ENCODE measurements at regions not wholly inside any gene's neighbourhood (a gene's known extent, or its start where the extent isn't known, plus 50 kb on each side); places are given as distances from the start of the nearest gene placed in this dataset.

GRCh38 chr18:78178812-78179211, 800.8 kb upstream of the SALL3 start:
- Mint-ChIP-seq H3K36me3 (ENCODE audit: insufficient read depth in 2 of 2) (peaks cover 2 to 3% of the 10 kb centered on the region in 2 donors), H3K9me3 (peaks cover 2 to 5% of the 10 kb centered on the region in 2 donors), H3K4me1 (ENCODE audit: low read depth) (no peaks in the 10 kb centered on the region), H3K4me3 (no peak overlapping the region), H3K27me3 (ENCODE audit: low read depth) (no peaks in the 10 kb centered on the region), H3K27ac (no peak overlapping the region)
- no peak for DNase-seq
- no peak for ATAC-seq (replicated peaks in 1 of 2)

DNA sequence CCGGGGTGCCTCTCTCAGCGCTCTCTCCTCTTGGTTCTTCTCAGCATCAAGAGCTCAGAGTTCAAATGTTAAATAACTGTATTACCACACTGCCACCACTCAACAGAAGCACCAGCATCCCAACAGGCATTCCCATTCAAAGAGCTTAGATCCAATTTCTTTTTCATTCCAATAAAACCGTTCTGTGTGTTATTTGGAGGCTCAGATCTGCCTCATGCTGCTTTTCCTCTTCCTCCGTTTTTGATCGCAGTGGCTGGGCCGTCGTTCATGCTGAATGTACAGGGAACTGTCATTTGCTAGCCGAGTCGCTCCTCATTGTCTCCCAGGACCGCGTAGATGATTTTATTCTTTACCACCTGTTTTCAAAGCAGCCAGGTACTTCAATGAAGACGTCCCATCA, 798.9 kb upstream of the SALL3 start:
- DNase-seq (no peak), ATAC-seq (replicated peaks in 1 of 2) (no peak)
- peaks cover 4 to 5% of the 10 kb centered on the region in 2 donors for H3K9me3 Mint-ChIP-seq
- H3K4me1 Mint-ChIP-seq (ENCODE audit: low read depth) = no peaks in the 10 kb centered on the region
- H3K36me3 Mint-ChIP-seq (ENCODE audit: insufficient read depth in 2 of 2) = peaks cover 2 to 3% of the 10 kb centered on the region in 2 donors
- H3K27ac Mint-ChIP-seq = no peak overlapping the region
- no peaks in the 10 kb centered on the region for H3K27me3 Mint-ChIP-seq (ENCODE audit: low read depth)
- H3K4me3 Mint-ChIP-seq = no peak overlapping the region

DNA sequence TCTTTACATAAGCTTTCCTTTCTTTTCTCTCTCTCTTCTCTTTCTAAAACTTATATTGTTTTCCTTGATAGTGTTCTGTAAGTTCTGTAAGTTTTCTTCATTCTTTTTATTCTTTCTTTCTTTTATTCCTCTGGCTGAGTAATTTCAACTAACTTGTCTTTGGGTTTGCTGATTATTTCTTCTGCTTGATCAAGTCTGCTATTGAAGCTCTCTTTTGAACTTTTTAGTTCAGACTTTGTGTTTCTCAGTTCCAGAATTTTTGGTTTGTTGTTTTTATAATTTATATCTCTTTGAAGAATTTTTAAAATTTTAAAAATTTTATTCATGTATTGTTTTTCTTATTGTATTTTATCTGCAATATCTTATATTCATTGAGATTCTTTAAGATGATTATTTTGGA, 795.8 kb upstream of the SALL3 start:
- peaks cover 3 to 4% of the 10 kb centered on the region in 2 donors for H3K9me3 Mint-ChIP-seq
- peaks cover 2 to 3% of the 10 kb centered on the region in 2 donors for H3K36me3 Mint-ChIP-seq (ENCODE audit: insufficient read depth in 2 of 2)
- ATAC-seq (replicated peaks in 1 of 2) (no peak), DNase-seq (no peak)
- H3K4me1 Mint-ChIP-seq (ENCODE audit: low read depth) = no peaks in the 10 kb centered on the region
- no peak overlapping the region for H3K4me3 Mint-ChIP-seq
- no peaks in the 10 kb centered on the region for H3K27me3 Mint-ChIP-seq (ENCODE audit: low read depth)
- H3K27ac Mint-ChIP-seq = no peak overlapping the region

DNA sequence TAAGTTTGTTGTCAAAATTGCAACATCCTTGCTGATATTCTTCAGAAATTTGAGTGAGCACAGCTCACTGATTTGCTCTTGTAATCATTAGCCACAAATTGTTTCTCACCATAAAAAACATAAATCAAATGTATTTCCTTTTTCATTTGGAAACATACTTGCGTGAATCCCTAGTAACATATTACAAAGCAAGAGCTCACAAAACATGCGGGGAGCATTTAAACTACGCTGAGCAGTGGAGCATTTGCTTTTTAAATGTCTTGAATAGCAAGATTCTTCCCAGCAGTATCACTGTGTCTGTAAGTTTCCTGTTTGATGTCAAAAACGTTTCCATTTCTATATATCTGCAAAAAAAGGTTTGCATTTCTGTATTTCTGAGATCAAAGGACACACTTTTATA, 788.3 kb upstream of the SALL3 start:
- H3K27ac Mint-ChIP-seq = no peak overlapping the region
- no peaks in the 10 kb centered on the region for H3K4me1 Mint-ChIP-seq (ENCODE audit: low read depth)
- no peaks in the 10 kb centered on the region for H3K36me3 Mint-ChIP-seq (ENCODE audit: insufficient read depth in 2 of 2)
- no peak for DNase-seq
- H3K4me3 Mint-ChIP-seq = no peak overlapping the region
- no peaks in the 10 kb centered on the region for H3K27me3 Mint-ChIP-seq (ENCODE audit: low read depth)
- ATAC-seq (replicated peaks in 1 of 2) = no peak
- peaks cover 0 to 2% of the 10 kb centered on the region in 2 donors for H3K9me3 Mint-ChIP-seq

DNA sequence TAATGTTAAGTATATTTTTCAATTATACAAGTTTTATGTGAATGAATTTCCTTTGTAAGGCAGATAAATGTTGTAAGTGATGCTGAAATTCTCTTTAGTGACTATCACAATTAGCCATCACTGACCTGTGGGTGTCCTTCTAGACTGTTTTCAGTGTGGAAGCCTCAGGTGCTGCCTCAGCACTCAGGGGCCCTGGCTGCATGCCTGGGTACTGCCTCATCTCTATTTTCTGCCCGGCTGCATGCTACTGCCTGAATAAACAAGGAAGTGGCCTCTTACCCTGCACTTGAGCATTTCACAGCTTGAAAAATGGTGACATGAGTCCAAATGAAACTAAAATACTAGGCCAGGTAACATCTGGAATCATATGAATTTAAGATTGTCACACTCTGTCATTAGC, 787.6 kb upstream of the SALL3 start:
- ATAC-seq (replicated peaks in 1 of 2) = no peak
- no peaks in the 10 kb centered on the region for H3K4me1 Mint-ChIP-seq (ENCODE audit: low read depth)
- no peaks in the 10 kb centered on the region for H3K36me3 Mint-ChIP-seq (ENCODE audit: insufficient read depth in 2 of 2)
- H3K4me3 Mint-ChIP-seq = no peak overlapping the region
- H3K9me3 Mint-ChIP-seq = peaks cover 0 to 2% of the 10 kb centered on the region in 2 donors
- no peak overlapping the region for H3K27ac Mint-ChIP-seq
- no peaks in the 10 kb centered on the region for H3K27me3 Mint-ChIP-seq (ENCODE audit: low read depth)
- no peak for DNase-seq

DNA sequence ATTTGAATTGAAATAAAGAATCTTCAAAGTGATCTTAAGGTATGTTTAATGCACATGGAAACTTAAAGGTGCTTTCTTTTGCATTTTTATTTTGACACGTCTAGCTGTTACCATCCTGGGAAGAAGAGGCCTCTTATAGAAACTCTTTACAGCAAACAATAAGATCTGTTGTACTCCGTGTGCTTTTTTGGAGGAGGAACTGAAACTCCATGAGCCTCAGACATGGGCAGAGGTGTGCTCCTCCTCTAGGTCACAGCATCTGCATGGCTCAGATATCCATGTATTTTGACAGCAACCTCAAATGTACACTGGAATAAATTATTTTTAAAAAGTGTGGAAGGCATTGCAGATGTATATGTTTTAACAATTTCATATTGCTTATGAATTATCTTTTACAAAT, 783.3 kb upstream of the SALL3 start:
- Mint-ChIP-seq H3K27me3 (ENCODE audit: low read depth) (no peaks in the 10 kb centered on the region), H3K4me1 (ENCODE audit: low read depth) (no peaks in the 10 kb centered on the region), H3K27ac (no peak overlapping the region), H3K36me3 (ENCODE audit: insufficient read depth in 2 of 2) (no peaks in the 10 kb centered on the region), H3K4me3 (no peak overlapping the region), H3K9me3 (peaks cover 2 to 7% of the 10 kb centered on the region in 2 donors)
- no peak for ATAC-seq (replicated peaks in 1 of 2)
- no peak for DNase-seq

- DNase-seq (no peak), ATAC-seq (replicated peaks in 1 of 2) (no peak)
- Mint-ChIP-seq H3K36me3 (ENCODE audit: insufficient read depth in 2 of 2) (peaks cover 1 to 5% of the 10 kb centered on the region in 2 donors), H3K27ac (no peak overlapping the region), H3K4me1 (ENCODE audit: low read depth) (no peaks in the 10 kb centered on the region), H3K4me3 (no peak overlapping the region), H3K27me3 (ENCODE audit: low read depth) (no peaks in the 10 kb centered on the region), H3K9me3 (peaks cover 5 to 6% of the 10 kb centered on the region in 2 donors)
Observed at GRCh38 chr18:78199002-78199401, 780.6 kb upstream of the SALL3 start.

GRCh38 chr18:78199611-78200010, 780.0 kb upstream of the SALL3 start:
- DNase-seq (no peak), ATAC-seq (replicated peaks in 1 of 2) (no peak)
- Mint-ChIP-seq H3K27me3 (ENCODE audit: low read depth) (no peaks in the 10 kb centered on the region), H3K4me3 (no peak overlapping the region), H3K36me3 (ENCODE audit: insufficient read depth in 2 of 2) (peaks cover 1 to 5% of the 10 kb centered on the region in 2 donors), H3K27ac (no peak overlapping the region), H3K4me1 (ENCODE audit: low read depth) (no peaks in the 10 kb centered on the region), H3K9me3 (peaks cover 5 to 7% of the 10 kb centered on the region in 2 donors)

DNA sequence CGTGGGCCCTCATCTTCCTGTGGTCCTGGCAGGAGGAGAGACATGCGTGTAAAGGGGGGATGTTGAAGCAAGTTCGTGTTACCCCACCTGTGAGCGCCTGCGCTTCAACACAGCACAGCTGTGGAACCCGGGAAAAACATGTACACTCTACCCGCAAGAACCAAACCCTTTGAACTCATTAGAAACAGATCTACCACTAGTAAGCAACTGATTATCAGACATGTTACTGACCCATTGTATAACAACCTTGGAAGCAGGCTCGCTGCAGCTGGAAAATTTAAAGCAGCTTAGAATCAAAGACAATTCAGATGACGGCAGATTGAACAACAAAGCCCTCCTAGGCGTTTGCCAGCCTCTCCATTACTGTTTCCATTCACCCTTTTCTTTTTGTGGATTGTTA, 771.7 kb upstream of the SALL3 start:
- DNase-seq (no peak), ATAC-seq (replicated peaks in 1 of 2) (no peak)
- Mint-ChIP-seq H3K4me1 (ENCODE audit: low read depth) (no peaks in the 10 kb centered on the region), H3K36me3 (ENCODE audit: insufficient read depth in 2 of 2) (peaks cover 0 to 2% of the 10 kb centered on the region in 2 donors), H3K27ac (no peak overlapping the region), H3K9me3 (peaks cover 2 to 4% of the 10 kb centered on the region in 2 donors), H3K27me3 (ENCODE audit: low read depth) (no peaks in the 10 kb centered on the region), H3K4me3 (no peak overlapping the region)

DNA sequence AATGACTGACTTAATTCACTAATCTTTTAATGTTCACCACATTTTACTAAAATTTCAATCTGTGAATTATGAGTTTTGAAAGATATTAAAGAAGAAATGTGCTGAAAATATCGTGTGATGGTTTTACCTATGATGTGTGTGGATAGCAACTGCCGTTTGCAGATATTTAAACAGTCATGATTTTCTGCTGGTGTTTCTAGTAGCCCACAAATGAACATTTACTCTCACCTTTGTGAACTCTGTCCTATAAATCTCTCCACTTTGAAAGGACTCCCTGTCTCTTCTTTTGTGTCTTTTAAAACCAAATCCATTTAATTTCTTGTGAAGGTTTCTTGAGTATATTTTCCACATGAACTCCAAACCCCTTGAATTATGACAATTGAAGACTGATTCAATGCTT, 771.2 kb upstream of the SALL3 start:
- H3K4me1 Mint-ChIP-seq (ENCODE audit: low read depth) = no peaks in the 10 kb centered on the region
- no peak overlapping the region for H3K4me3 Mint-ChIP-seq
- no peaks in the 10 kb centered on the region for H3K27me3 Mint-ChIP-seq (ENCODE audit: low read depth)

GRCh38 chr18:78213361-78213994, 766.1 kb upstream of the SALL3 start:
- Mint-ChIP-seq H3K27me3 (ENCODE audit: low read depth) (no peaks in the 10 kb centered on the region), H3K4me3 (no peak overlapping the region), H3K9me3 (peaks cover 0 to 1% of the 10 kb centered on the region in 2 donors), H3K36me3 (ENCODE audit: insufficient read depth in 2 of 2) (no peaks in the 10 kb centered on the region), H3K4me1 (ENCODE audit: low read depth) (no peaks in the 10 kb centered on the region), H3K27ac (no peak overlapping the region)
- ATAC-seq (replicated peaks in 1 of 2) = no peak
- DNase-seq = no peak

More for the DNA sequence above, 771.2 kb upstream of the SALL3 start:
- DNase-seq (no peak), ATAC-seq (replicated peaks in 1 of 2) (no peak)
- Mint-ChIP-seq H3K36me3 (ENCODE audit: insufficient read depth in 2 of 2) (peaks cover 0 to 2% of the 10 kb centered on the region in 2 donors), H3K9me3 (peaks cover 2 to 4% of the 10 kb centered on the region in 2 donors), H3K27ac (no peak overlapping the region)

DNA sequence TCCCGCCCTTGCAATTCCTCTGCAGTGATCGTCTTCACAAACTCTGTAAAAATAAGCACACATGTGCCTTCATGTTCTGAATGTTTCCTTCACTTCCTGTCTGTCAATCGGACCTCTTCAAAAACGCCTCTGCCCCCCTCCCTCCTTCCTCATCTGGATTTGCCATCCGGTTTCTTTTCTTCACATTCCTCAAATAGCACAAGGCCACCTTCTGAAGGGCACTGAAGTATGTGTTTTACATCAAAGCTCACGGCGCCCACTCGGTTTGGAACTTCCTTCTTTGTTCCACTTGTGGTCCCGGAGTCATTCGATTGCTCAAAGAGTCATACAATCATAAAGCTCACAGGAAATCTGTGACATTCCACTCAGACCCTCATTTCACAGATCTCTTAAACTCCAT, 758.1 kb upstream of the SALL3 start:
- H3K4me3 Mint-ChIP-seq = no peak overlapping the region
- peaks cover 0 to 3% of the 10 kb centered on the region in 2 donors for H3K9me3 Mint-ChIP-seq
- no peaks in the 10 kb centered on the region for H3K4me1 Mint-ChIP-seq (ENCODE audit: low read depth)
- H3K27ac Mint-ChIP-seq = no peak overlapping the region
- no peaks in the 10 kb centered on the region for H3K36me3 Mint-ChIP-seq (ENCODE audit: insufficient read depth in 2 of 2)
- DNase-seq (no peak), ATAC-seq (replicated peaks in 1 of 2) (no peak)
- H3K27me3 Mint-ChIP-seq (ENCODE audit: low read depth) = no peaks in the 10 kb centered on the region

DNA sequence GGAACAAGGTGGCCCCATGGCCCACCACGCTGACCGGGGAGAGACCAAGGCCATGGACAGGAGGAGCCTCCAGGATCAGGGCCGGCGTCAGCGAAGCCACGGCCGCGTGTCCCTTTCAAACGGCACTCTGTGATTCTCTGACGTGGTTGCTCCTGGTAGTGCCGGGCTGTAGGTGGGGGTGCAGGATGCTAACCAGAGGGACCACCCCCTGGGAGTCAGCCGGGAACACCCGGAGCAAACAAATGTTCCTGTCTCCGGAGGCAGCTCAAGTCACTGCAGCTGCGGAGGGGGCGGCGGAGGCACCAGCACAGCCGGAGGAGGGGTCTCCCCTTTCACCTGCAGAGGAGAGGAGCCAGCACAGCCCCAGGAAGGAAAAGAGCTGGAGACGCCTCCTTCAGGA, 750.6 kb upstream of the SALL3 start:
- H3K36me3 Mint-ChIP-seq (ENCODE audit: insufficient read depth in 2 of 2) = peaks cover 2% of the 10 kb centered on the region in 2 donors
- no peaks in the 10 kb centered on the region for H3K4me1 Mint-ChIP-seq (ENCODE audit: low read depth)
- no peak for ATAC-seq (replicated peaks in 1 of 2)
- H3K4me3 Mint-ChIP-seq = no peak overlapping the region
- H3K27me3 Mint-ChIP-seq (ENCODE audit: low read depth) = no peaks in the 10 kb centered on the region
- peaks cover 0 to 5% of the 10 kb centered on the region in 2 donors for H3K9me3 Mint-ChIP-seq
- DNase-seq = no peak
- H3K27ac Mint-ChIP-seq = no peak overlapping the region

GRCh38 chr18:78230911-78231310, 748.7 kb upstream of the SALL3 start:
- Mint-ChIP-seq H3K4me1 (ENCODE audit: low read depth) (no peaks in the 10 kb centered on the region), H3K4me3 (no peak overlapping the region), H3K27me3 (ENCODE audit: low read depth) (no peaks in the 10 kb centered on the region), H3K27ac (no peak overlapping the region), H3K9me3 (peaks cover 0 to 5% of the 10 kb centered on the region in 2 donors), H3K36me3 (ENCODE audit: insufficient read depth in 2 of 2) (peaks cover 2% of the 10 kb centered on the region in 2 donors)
- no peak for ATAC-seq (replicated peaks in 1 of 2)
- no peak for DNase-seq

Measured in activated T-cell treated with anti-CD3 and anti-CD28 coated beads, Interleukin-2, amount 50 U/mL, for 72 hours (primary cell).